PC-9 (cell line): ENCODE measurements at regions not wholly inside any gene's neighbourhood (a gene's known extent, or its start where the extent isn't known, plus 50 kb on each side); places are given as distances from the start of the nearest gene placed in this dataset.

Source experiments
- BruUV-seq: library from RNA; stranded (reverse); fragments of 400-500 nt; replicated peaks from 2 replicates; lab custom pipeline; 2021; lab: Mats Ljungman, UMichigan
- CTCF ChIA-PET: fragments of 300-600 bp; sonication (Branson Sonifier 250); formaldehyde crosslinking; loops from one replicate; lab custom pipeline; 2022; ENCODE audit warnings: antibody characterized with exemption; lab: Charles Lee
- POLR2A ChIA-PET: fragments of 300-600 bp; sonication (Branson Sonifier 250); formaldehyde crosslinking; loops from one replicate; lab custom pipeline; 2022; ENCODE audit warnings: antibody characterized with exemption; ENCODE audit not compliant: unreplicated experiment; lab: Charles Lee
- DNase-seq, 2 experiments: peaks; one replicate each; pipeline versions ENCODE4 v3.0.0 to v3.0.0-alpha.2; 2015 to 2022; ENCODE audit warnings: mixed read lengths in 1 of 2
- H2AFZ ChIP-seq: fragments of 200-600 bp; sonication (generic); 2 replicates; pipeline ENCODE4 v1.8.1; 2017; ENCODE audit warnings: antibody characterized with exemption
- H3F3A ChIP-seq: fragments of 200-600 bp; sonication (generic); 2 replicates; pipeline ENCODE4 v1.8.1; 2017; ENCODE audit warnings: antibody characterized with exemption, mild to moderate bottlenecking, low read depth; ENCODE audit not compliant: insufficient read depth
- H3K27ac ChIP-seq: fragments of 200-600 bp; sonication (generic); 2 replicates; pipeline ENCODE4 v1.6.1; 2016; ENCODE audit warnings: mixed run types
- H3K27me3 ChIP-seq: fragments of 200-600 bp; sonication (generic); 2 replicates; pipeline ENCODE4 v1.6.1; 2016; ENCODE audit warnings: low read depth, mixed run types; ENCODE audit not compliant: insufficient read depth
- H3K36me3 ChIP-seq: fragments of 200-600 bp; sonication (generic); 2 replicates; pipeline ENCODE4 v1.6.1; 2016; ENCODE audit warnings: low read depth, mixed run types
- H3K4me1 ChIP-seq: fragments of 200-600 bp; sonication (generic); replicated peaks from 2 replicates; pipeline ENCODE4 v1.6.1; 2016; ENCODE audit warnings: mixed run types; ENCODE audit not compliant: insufficient read depth
- H3K4me2 ChIP-seq: fragments of 200-600 bp; sonication (generic); 2 replicates; pipeline ENCODE4 v1.6.1; 2017; ENCODE audit warnings: mixed run types
- H3K4me3 ChIP-seq: fragments of 200-600 bp; sonication (generic); 2 replicates; pipeline ENCODE4 v1.6.1; 2016; ENCODE audit warnings: mixed run types
- H3K79me2 ChIP-seq: fragments of 200-600 bp; sonication (generic); 2 replicates; pipeline ENCODE4 v1.6.1; 2017; ENCODE audit warnings: low read depth, mixed run types
- H3K9me2 ChIP-seq: fragments of 200-600 bp; sonication (generic); 2 replicates; pipeline ENCODE4 v1.8.1; 2017; ENCODE audit warnings: mild to moderate bottlenecking; ENCODE audit not compliant: insufficient read depth
- H3K9me3 ChIP-seq: fragments of 200-600 bp; sonication (generic); 2 replicates; pipeline ENCODE4 v1.8.1; 2016; ENCODE audit warnings: low read depth; ENCODE audit not compliant: insufficient read depth
- H4K20me1 ChIP-seq: fragments of 200-600 bp; sonication (generic); 2 replicates; pipeline ENCODE4 v1.8.1; 2017; ENCODE audit not compliant: insufficient read depth
- CTCF ChIP-seq: fragments of 200-600 bp; sonication (generic); conservative IDR thresholded peaks from 2 replicates; pipeline ENCODE4 v1.6.1; 2017; ENCODE audit warnings: mixed run types, antibody characterized with exemption, mild to moderate bottlenecking, moderate library complexity
- EZH2 ChIP-seq: fragments of 200-600 bp; sonication (generic); IDR thresholded peaks from 2 replicates; pipeline ENCODE4 v1.8.0; 2017; ENCODE audit warnings: antibody characterized with exemption, low read depth
- intact Hi-C: fragments of 100-400 bp; cut with micrococcal nuclease; formaldehyde crosslinking; loops from one replicate; pipeline ENCODE4 v1.10.0; 2022; ENCODE audit not compliant: unreplicated experiment

GRCh38 chr9:100890321-100890720 lies 138.2 kb upstream of the PLPPR1 start:
- H3K9me2 ChIP-seq: no peaks in the 10 kb centered on the region; the same call in 1 of the 2 replicates
- no peak overlapping the region for H3K27ac ChIP-seq
- no peak for TF ChIP-seq EZH2
- TF ChIP-seq CTCF: no peak
- no peaks in the 10 kb centered on the region for H4K20me1 ChIP-seq
- intact Hi-C loops: no loop called here
- no peak overlapping the region for H3K4me2 ChIP-seq
- no peaks in the 10 kb centered on the region for H3F3A ChIP-seq
- H3K27me3 ChIP-seq: no peaks in the 10 kb centered on the region
- H3K9me3 ChIP-seq: no peaks in the 10 kb centered on the region
- no peak for DNase-seq
- ChIA-PET POLR2A (no interaction called here), CTCF (no interaction called here)
- H3K4me1 ChIP-seq: no peaks in the 10 kb centered on the region
- H3K79me2 ChIP-seq: no peaks in the 10 kb centered on the region
- H3K36me3 ChIP-seq: no peaks in the 10 kb centered on the region
- no peak overlapping the region for H2AFZ ChIP-seq
- no TSS peak for BruUV-seq
- no peak overlapping the region for H3K4me3 ChIP-seq

GRCh38 chr9:100911273-100911672 lies 117.3 kb upstream of the PLPPR1 start:
- Histone ChIP-seq H4K20me1 (no peaks in the 10 kb centered on the region), H3K4me3 (no peak overlapping the region), H3K4me2 (no peak overlapping the region), H3K27me3 (0 out of 2 replicates have a peak, but pooled peaks cover 6% of the 10 kb centered on the region), H3K9me2 (no peaks in the 10 kb centered on the region), H3K79me2 (no peaks in the 10 kb centered on the region), H3K27ac (no peak overlapping the region), H3K9me3 (no peaks in the 10 kb centered on the region), H3F3A (no peaks in the 10 kb centered on the region), H2AFZ (no peak overlapping the region), H3K36me3 (no peaks in the 10 kb centered on the region), H3K4me1 (no peaks in the 10 kb centered on the region)
- BruUV-seq: no TSS peak
- TF ChIP-seq EZH2: no peak
- TF ChIP-seq CTCF: no peak
- intact Hi-C loops: no loop called here
- ChIA-PET POLR2A (no interaction called here), CTCF (no interaction called here)
- no peak for DNase-seq

- H3F3A ChIP-seq: no peaks in the 10 kb centered on the region
- no peak for DNase-seq
- intact Hi-C loops: no loop called here
- ChIA-PET CTCF (no interaction called here), POLR2A (no interaction called here)
- no peak for TF ChIP-seq EZH2
- TF ChIP-seq CTCF: no peak
- H3K27ac ChIP-seq: no peak overlapping the region
- no peaks in the 10 kb centered on the region for H3K4me1 ChIP-seq
- no peak overlapping the region for H2AFZ ChIP-seq
- H3K9me2 ChIP-seq: no peaks in the 10 kb centered on the region
- no peak overlapping the region for H3K4me2 ChIP-seq
- no peaks in the 10 kb centered on the region for H3K36me3 ChIP-seq
- H3K79me2 ChIP-seq: no peaks in the 10 kb centered on the region
- no peak overlapping the region for H3K4me3 ChIP-seq
- BruUV-seq: no TSS peak
- H3K27me3 ChIP-seq: 0 out of 2 replicates have a peak, but pooled peaks cover 6% of the 10 kb centered on the region
- no peaks in the 10 kb centered on the region for H3K9me3 ChIP-seq
- no peaks in the 10 kb centered on the region for H4K20me1 ChIP-seq
Measured at GRCh38 chr9:100913257-100913656, 115.3 kb upstream of the PLPPR1 start.
